ENCODE measurements at regions not wholly inside any gene's neighbourhood (a gene's known extent, or its start where the extent isn't known, plus 50 kb on each side); places are given as distances from the start of the nearest gene placed in this dataset.

GRCh38 chr2:146123714-146124113, 1603.8 kb upstream of the ZEB2 start:
- peak; percentile 21 for DNase-seq (ENCODE audit: low read depth)
- no peak overlapping the region for H3K4me3 ChIP-seq (ENCODE audit: low read depth, low read length)

DNA sequence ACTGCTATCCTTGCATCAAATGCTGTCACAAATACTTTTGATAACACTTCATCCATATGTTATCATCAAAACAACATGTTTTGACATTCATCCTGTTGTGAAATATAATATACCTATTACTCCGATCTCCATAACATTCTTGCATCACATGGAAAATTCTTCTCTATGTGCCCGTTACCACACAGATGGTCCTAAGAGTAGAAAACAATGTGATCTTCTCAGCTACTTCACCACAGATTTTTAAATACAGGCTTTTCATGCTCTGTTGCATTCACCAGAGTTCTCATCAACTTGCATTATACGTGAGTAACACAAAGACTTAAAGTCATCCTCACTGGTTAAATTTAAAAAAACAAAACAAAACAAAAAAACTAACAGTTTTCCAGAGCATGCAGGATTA, 1603.3 kb upstream of the ZEB2 start:
- H3K4me3 ChIP-seq (ENCODE audit: low read depth, low read length) = no peak overlapping the region
- DNase-seq (ENCODE audit: low read depth) = no peak

- no peak for DNase-seq (ENCODE audit: low read depth)
- no peak overlapping the region for H3K4me3 ChIP-seq (ENCODE audit: low read depth, low read length)
These were observed 1599.7 kb upstream of the ZEB2 start for GRCh38 chr2:146119586-146119985.

DNA sequence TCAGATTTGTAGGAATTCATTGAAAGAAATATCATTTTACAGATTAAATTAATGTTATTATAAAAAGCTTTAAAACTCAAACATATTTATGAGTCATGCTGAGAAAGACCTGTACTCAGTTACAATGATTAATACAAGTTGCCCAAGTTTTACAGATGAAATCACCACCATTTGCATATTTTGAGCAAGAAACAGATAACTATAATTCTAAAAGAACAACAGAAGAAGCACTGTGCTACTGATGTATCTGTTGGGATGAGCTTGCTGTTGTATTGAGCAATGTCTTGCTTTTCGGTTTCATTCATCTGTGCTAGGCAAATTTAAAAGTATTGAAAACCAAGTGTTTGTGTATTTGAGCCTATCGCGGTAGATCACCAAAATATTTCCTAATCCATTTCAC, 1589.1 kb upstream of the ZEB2 start:
- DNase-seq (ENCODE audit: low read depth) = no peak
- no peak overlapping the region for H3K4me3 ChIP-seq (ENCODE audit: low read depth, low read length)

- DNase-seq (ENCODE audit: low read depth) = no peak
- no peak overlapping the region for H3K4me3 ChIP-seq (ENCODE audit: low read depth, low read length)
These were observed 1574.3 kb upstream of the ZEB2 start for GRCh38 chr2:146094185-146094584.

- no peak overlapping the region for H3K4me3 ChIP-seq (ENCODE audit: low read depth, low read length)
- DNase-seq (ENCODE audit: low read depth) = no peak
These were observed 1561.5 kb upstream of the ZEB2 start for GRCh38 chr2:146081459-146081858.

GRCh38 chr2:146080925-146081324, 1561.0 kb upstream of the ZEB2 start:
- DNase-seq (ENCODE audit: low read depth) = no peak
- no peak overlapping the region for H3K4me3 ChIP-seq (ENCODE audit: low read depth, low read length)

DNA sequence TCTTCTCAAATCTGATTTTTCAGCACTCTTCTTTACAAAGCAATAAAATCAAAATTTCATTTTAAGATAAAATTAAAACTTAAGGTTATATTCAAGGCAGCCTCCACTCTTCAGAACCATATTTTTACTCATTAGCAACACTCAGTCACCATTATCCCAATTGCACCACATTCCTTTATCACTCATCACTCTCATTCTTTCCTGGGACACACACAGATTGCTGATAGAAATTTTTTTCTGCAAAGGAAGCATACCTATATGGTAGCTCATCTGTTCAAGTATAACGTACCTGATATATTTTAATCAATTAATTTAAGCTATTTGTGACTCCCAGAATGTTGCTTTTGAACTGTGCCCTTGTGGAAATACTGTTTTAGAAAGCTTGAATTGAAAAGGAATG, 1559.3 kb upstream of the ZEB2 start:
- no peak for DNase-seq (ENCODE audit: low read depth)

GRCh38 chr2:146077156-146077555, 1557.2 kb upstream of the ZEB2 start:
- no peak for DNase-seq (ENCODE audit: low read depth)
- H3K4me3 ChIP-seq (ENCODE audit: low read depth, low read length) = no peak overlapping the region

More for the DNA sequence above, 1559.3 kb upstream of the ZEB2 start:
- no peak overlapping the region for H3K4me3 ChIP-seq (ENCODE audit: low read depth, low read length)

GRCh38 chr2:146068051-146068450, 1548.1 kb upstream of the ZEB2 start:
- H3K4me3 ChIP-seq (ENCODE audit: low read depth, low read length) = no peak overlapping the region
- no peak for DNase-seq (ENCODE audit: low read depth)

DNA sequence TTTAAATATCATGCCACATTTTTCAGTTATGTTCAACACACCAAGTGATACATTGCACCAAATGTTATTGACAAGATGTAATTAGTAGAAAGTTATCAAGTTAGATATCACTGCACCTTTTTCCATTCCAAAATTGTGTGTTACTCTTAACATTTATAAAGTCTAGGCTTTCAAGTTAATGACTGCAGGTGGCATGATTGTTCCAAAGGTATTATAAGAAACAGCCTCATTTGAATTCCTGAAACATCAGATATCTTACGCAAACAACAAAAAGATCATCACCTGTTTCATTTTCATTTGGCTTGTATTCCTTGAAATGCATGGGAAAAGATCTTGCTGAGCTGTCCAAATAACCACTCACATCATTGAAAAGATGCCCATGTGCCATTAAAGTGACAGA, 1528.2 kb upstream of the ZEB2 start:
- H3K4me3 ChIP-seq (ENCODE audit: low read depth, low read length) = no peak overlapping the region
- no peak for DNase-seq (ENCODE audit: low read depth)

DNA sequence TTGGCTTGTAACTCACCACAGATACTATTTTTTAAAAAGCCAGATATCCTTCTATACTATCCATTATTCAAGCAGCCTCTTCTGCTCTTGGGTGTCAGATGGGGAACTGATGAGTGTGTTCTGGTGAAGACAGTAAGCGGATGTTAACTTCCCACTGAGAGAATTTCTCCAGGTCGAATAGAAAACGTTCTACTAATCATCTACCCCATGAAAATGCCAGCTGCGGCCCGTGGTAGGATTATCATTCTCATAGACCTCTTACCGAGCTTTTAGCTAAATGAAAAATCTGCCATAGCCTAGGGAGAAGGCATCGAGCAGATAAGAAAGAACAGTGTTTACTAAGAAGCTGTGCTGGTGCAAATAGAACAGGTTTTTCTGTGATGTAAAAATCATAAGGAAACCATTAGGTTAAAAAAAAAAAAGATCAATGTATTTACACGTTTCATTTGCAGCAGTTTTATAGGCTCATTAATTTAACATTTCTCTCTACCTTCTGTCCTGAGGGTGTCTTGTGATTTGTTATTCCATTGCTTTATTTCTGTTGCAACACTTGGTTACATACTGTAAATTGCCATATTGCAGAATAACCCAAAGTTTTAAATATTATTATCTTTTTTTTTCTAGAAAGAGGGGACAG, 1521.5 kb upstream of the ZEB2 start:
- H3K4me3 ChIP-seq (ENCODE audit: low read depth, low read length) = no peak overlapping the region
- DNase-seq (ENCODE audit: low read depth) = no peak

- DNase-seq (ENCODE audit: low read depth) = no peak
- H3K4me3 ChIP-seq (ENCODE audit: low read depth, low read length) = no peak overlapping the region
These were observed 1520.1 kb upstream of the ZEB2 start for GRCh38 chr2:146040051-146040450.

DNA sequence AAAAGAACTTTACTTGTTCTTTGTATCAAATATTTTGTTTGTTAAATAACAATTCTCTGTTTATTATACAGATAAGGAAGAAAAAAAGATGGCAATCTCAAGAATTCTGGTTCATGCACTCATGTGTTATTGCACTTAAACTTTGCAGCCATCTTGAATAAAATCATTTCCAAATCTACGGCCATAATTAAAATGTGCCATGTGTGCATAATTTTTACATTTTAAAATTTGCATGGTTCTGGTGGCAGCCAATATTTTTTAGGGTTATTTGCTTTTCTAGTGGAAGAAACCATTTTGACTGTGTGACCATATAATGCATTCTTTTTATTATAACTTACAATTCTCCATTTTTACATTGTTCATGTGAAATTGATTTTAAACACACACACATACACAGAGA, 1518.1 kb upstream of the ZEB2 start:
- no peak for DNase-seq (ENCODE audit: low read depth)
- H3K4me3 ChIP-seq (ENCODE audit: low read depth, low read length) = no peak overlapping the region

DNA sequence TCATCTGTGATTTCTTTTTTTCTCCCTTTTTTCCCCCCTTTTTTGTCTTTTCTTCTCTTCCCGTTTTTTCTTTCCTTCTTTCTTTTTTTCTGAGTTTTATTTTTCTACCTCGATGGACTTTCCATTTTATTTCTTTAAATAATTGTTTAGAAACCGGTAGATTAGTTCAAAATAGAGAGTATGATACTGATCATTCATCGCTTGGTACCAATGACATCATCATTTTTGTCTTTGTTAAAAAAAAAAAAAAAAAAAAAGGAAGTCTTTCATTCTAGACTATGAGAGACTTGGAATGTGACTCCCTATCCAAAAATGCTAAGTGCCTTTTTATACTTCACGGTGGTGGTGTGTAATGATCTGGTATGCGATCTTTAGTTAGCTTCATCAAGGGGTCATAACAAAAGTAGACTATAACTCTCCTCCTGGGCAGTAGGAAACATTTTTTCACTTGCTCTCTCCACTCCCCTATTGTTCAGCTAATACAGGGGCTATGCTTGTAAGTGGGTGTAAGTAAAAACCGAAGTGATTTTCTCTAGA, 1517.5 kb upstream of the ZEB2 start:
- no peak overlapping the region for H3K4me3 ChIP-seq (ENCODE audit: low read depth, low read length)
- DNase-seq (ENCODE audit: low read depth) = no peak

- peak; percentile 7 for DNase-seq (ENCODE audit: low read depth)
These were observed 1511.2 kb upstream of the ZEB2 start for GRCh38 chr2:146031158-146031557.

DNA sequence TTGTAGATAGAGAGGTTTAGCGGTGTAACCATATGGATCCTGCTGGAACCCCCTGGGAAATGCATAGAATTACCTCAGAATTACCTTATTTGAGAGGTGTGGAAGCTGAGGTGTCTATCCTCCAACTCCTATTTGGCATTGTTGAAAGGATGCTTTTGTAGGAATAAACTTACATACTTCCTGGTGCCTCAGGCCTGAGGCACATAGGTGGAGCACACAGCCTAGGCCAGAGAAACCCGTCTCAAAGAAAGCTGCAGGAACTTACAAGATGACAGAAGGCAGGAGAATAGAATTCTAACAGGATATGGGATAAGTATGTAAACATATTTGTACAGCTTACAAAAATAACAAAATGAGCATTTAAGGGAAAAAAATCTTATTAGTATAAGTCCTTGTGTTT, 1507.2 kb upstream of the ZEB2 start:
- H3K4me3 ChIP-seq (ENCODE audit: low read depth, low read length) = no peak overlapping the region
- no peak for DNase-seq (ENCODE audit: low read depth)

More at GRCh38 chr2:146031158-146031557, 1511.2 kb upstream of the ZEB2 start:
- H3K4me3 ChIP-seq (ENCODE audit: low read depth, low read length) = no peak overlapping the region

DNA sequence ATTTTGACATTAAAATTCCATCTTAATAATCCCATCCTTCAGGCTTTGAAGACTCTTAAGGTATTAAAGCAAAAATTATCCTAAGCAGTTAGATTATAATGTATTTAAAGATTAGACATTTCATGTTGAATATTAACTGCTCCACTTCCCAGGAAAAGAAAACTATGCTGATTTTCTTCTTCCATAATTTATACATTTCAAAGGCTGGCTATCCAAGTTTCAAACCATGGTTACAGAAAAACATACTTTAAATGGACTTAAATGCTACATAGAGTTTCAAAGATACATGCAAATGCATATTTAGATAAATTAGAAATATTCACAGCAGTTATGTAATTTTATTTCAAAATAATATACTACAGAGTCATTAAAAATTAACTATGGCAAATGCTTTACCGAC, 1505.6 kb upstream of the ZEB2 start:
- H3K4me3 ChIP-seq (ENCODE audit: low read depth, low read length) = no peak overlapping the region
- no peak for DNase-seq (ENCODE audit: low read depth)

DNA sequence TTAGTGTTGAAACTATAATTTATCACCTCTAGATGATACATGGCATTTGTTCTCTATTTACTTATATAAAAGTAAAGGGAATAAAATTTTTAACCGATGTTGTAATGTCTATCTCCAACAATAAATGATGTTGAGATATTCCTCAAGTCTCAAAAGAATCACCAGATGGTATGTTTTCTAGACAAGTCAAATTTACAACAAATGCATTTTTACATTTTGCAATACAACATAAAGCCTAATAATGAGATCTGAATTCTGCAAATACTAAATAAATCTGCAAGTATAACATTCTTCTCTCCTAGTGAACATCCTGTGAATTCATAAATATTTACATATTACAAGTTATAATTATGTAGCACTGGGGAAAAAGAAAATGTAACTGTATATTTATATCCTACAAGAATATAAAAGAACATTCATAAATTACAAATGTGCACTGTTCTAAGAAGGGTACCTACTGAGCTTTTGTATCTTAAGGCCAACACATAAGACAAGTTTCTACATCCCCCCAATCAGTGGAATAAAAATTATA, 1504.4 kb upstream of the ZEB2 start:
- DNase-seq (ENCODE audit: low read depth) = no peak
- no peak overlapping the region for H3K4me3 ChIP-seq (ENCODE audit: low read depth, low read length)

GRCh38 chr2:146004462-146004861, 1484.5 kb upstream of the ZEB2 start:
- H3K4me3 ChIP-seq (ENCODE audit: low read depth, low read length) = no peak overlapping the region
- DNase-seq (ENCODE audit: low read depth) = peak; percentile 49

DNA sequence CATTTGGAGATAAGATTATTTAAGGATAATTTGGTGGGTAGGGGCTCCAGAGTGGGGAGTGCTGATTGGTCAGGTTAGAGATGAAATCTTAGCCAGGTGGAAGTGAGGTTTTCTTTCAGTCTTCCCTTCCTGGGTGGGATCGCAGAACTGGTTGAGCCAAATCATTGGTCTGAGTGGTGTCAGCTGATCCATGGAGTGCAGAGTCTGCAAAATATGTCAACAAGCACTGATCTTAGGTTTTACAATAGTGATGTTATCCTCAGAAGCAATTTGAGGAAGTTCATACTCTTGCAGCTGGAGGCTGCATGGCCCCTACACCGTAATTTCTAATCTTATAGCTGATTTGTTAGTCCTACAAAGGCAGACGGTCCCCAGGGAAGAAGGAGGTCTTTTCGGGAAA, 1483.4 kb upstream of the ZEB2 start:
- DNase-seq (ENCODE audit: low read depth) = no peak
- no peak overlapping the region for H3K4me3 ChIP-seq (ENCODE audit: low read depth, low read length)

All from skeletal muscle cell (primary cell).